Hematopoietic multipotent progenitor cell treated with erythropoietin and hydrocortisone succinate and interleukin-3 and kit ligand, for 17 days (in vitro differentiated cells): ENCODE measurements at regions not wholly inside any gene's neighbourhood (a gene's known extent, or its start where the extent isn't known, plus 50 kb on each side); places are given as distances from the start of the nearest gene placed in this dataset.
"Not testable (repeated sequence)": the region's sequence is repeated elsewhere in the genome, so short reads cannot be mapped to it uniquely, and the experiment has no call there.

Experiments
- DNase-seq: peaks from one replicate; pipeline ENCODE4 v3.0.0-alpha.2; 2015; ENCODE audit warnings: low spot score

DNA sequence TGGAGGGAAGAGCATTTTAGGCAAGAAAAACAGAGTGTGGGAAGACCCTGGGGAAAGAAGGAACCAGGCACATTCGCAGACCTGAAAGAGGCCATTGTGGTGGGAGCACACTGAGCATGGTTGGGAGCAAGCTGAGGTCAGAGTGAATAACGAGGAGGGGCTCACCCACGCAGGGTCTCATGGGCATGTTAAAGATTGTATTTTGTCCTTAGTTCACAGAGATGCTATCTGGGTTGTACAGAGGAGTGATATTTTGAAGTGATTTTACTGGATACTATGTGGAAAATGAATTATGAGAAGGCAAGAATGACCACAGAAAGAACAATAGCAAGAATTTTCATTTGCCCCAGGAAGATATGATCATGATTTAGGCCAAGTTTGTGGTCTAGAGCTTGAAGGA, 578.3 kb upstream of the NR5A2 start:
- DNase-seq = no peak

- no peak for DNase-seq
These were observed 577.8 kb upstream of the NR5A2 start for GRCh38 chr1:199449681-199450080.

GRCh38 chr1:199452627-199453026, 574.9 kb upstream of the NR5A2 start:
- no peak for DNase-seq

DNA sequence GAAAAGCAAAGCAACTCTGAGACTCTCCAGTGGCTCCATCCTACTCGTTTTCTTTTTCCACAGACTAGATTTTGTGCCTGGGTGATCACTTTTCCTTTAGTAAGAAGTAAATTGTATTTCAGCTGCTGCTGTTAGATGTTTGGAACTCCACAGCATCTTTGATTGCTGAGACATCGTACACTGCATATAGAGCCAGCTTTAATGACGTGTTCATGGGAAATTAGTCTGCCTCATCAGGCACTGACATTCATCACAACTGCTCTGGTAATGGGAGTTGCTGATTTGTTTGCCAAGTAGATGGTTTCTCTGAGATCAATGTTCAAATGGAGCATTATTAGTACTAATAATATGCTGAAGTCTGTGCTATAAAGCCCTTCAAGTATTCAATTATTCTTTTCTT, 573.8 kb upstream of the NR5A2 start:
- no peak for DNase-seq

- DNase-seq = no peak
These were observed 566.6 kb upstream of the NR5A2 start for GRCh38 chr1:199460933-199461332.

DNA sequence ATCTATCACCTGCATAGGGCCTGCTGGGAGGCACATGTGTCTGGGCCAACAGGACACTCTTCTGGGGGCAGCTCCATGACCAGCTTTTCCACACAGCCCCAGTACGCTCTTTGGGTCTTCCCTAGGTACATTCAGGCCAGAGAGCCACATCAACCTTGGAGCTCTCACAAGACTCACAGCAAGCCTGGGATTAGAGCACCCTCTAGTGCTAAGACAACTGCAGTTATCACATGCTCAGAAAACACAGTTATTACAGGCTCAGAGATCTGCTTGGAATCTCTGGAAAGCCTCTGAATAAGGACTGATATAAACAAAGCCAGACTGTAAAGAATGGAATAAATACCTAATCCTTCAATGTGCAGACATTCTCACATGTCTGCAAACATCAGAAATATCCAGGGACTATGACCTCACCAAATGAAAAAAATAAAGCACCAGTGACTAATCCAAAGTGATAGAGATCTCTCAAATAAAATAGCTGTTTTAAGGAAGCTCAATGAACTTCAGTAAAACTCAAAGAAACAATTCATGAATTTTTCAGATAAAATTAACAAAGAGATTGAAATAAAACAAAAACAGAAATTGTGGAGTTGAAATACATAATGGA, 563.9 kb upstream of the NR5A2 start:
- no peak for DNase-seq

- no peak for DNase-seq
These were observed 560.5 kb upstream of the NR5A2 start for GRCh38 chr1:199466961-199467360.

GRCh38 chr1:199472018-199472417, 555.5 kb upstream of the NR5A2 start:
- no peak for DNase-seq

GRCh38 chr1:199472978-199473377, 554.5 kb upstream of the NR5A2 start:
- no peak for DNase-seq

- no peak for DNase-seq
These were observed 552.8 kb upstream of the NR5A2 start for GRCh38 chr1:199474738-199475137.

DNA sequence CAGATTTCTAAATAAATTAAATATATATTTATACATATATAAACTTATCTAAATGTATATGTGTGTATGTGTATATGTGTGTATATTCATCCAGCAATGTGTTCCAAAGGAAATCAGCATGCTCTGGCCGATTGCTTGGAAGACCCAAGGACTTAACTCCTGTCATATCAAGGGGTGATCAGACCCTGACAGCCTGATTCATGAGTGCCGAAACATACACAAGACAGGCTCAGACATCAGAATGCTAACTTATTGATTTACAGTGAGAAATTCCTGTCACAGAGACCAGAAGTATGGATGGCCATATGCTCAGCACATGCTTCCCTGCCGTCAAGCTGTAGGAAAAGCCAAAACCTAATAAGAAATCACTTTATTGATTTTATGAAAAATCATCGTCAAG, 545.1 kb upstream of the NR5A2 start:
- DNase-seq = no peak

GRCh38 chr1:199489594-199489993, 537.9 kb upstream of the NR5A2 start:
- no peak for DNase-seq

DNA sequence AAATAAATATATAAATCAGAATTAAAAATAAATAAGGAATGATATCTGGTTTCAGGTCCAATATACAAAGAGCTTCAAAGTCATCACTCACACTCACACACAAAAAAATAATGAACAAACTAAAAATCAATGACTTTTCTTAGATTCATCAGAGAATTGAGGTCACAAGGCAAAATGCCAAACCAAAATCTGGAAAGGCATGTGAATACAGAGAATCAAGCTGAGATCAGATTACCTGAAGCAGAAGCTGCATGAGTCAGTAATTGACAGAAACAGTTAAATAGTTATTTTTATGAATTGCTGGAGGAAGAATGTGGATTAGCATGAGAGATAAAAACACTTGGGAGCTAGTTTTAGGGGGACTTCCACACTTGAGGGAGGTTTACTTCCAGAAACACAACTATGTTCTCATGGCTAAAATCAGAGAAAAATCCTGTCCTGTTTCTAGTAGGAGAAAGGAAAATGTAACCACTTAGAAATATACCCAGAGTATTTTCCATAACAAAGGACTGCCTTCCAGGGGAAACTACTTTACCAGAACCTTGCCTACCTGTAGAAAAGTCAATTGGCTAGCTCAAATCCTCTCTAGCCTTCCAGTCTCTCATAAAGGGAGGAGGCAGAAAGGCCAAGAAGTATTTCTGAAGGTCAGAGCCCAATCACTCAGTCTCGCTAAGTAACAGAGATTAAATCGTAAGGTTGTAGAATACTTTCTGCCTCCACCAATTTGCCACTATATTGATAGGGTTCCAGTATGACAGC, 536.6 kb upstream of the NR5A2 start:
- DNase-seq = no peak

DNA sequence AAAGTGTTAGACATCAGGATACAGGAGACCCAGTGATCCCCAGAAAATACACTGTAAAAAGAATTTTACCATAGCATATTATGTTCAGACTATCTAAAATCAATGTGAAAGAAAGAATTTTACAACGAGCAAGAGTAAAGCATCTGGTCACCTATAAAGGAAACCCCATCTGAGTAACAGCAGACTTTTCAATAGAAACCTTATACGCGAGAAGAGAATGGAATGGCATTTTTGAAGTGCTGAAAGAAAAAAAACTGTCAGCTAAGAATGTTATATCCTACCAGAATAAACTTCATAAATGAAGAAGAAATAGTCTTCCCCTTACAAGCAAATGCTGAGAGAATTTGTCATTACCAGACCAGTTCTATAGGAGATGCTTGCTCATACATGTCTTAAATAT, 532.1 kb upstream of the NR5A2 start:
- no peak for DNase-seq

- not testable (repeated sequence) for DNase-seq
These were observed 528.7 kb upstream of the NR5A2 start for GRCh38 chr1:199498802-199499201.

GRCh38 chr1:199508072-199508471, 519.4 kb upstream of the NR5A2 start:
- no peak for DNase-seq

- DNase-seq = no peak
These were observed 518.9 kb upstream of the NR5A2 start for GRCh38 chr1:199508653-199509052.

DNA sequence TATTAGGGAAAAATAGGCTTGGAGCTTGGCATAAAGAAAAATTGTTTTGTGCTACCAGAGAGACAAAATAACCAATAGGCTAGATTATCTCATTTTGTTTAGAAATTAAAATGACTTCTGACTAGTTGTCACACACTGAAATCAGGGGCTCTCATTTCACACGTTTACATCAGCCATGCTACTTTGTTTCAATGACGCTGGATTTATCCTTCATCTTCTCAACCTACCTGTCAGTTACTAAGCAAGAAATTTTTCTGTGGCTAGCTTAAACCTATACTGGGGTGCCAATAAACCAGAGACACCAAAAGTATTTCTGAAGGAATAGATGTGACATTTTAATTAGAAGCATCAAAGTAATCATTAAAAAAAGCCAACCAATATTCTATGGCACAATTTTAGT, 518.1 kb upstream of the NR5A2 start:
- DNase-seq = no peak

GRCh38 chr1:199510314-199510713, 517.2 kb upstream of the NR5A2 start:
- DNase-seq = no peak

DNA sequence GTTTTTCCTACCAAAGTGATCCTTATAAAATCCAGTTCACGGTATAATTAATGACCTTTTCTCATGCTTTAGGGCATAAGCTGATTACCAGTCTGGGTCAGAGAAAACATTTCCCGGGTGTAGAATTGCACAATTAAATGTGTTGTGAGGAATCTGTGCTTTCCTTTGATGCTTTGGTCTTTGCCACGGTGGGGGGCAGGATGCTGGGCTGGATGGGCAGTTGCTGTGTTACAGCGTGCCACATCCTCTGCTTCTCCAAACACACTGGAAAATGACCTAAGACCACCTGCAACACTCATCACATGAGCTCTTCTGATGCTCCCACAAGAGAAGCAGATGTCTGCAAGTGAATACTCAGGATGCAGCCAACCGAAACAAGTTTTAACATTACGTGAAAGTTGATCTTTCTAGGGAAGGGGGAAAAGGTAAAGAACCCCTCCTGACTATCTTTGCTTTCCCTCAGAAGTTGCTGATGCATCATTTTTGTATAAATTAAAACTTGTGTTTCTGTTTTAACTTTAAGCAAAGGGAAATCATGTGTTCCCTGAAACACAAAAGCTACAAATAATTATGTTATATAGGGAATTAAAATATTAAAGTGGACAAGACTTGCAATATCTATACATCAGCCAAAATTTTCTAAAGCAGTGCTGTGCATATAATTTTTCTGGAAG, 515.3 kb upstream of the NR5A2 start:
- no peak for DNase-seq

- DNase-seq = no peak
These were observed 512.2 kb upstream of the NR5A2 start for GRCh38 chr1:199515261-199515660.

DNA sequence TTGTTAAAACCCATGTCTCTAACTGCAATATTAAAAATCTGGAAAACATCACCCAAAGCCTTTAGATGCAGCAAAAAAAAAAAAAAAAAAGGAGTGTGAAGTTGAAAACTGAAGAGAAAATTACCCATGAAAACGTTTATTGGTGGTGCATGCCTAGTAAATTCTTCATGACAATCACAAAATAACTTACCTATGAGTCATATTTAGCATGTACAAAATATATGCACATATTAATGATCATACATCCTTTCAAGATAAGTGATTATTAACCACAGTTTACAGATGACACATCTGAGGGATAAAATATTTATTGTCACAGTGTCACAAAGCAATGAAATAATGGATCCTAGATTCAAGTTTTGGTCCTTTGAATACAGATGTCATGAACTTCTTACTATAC, 505.2 kb upstream of the NR5A2 start:
- no peak for DNase-seq

- no peak for DNase-seq
These were observed 504.6 kb upstream of the NR5A2 start for GRCh38 chr1:199522936-199523335.
